GM23338 (cell line): ENCODE measurements at regions not wholly inside any gene's neighbourhood (a gene's known extent, or its start where the extent isn't known, plus 50 kb on each side); places are given as distances from the start of the nearest gene placed in this dataset.
"Not testable (repeated sequence)": the region's sequence is repeated elsewhere in the genome, so short reads cannot be mapped to it uniquely, and the experiment has no call there.

Experiments used
- ATAC-seq: fragments of 200-7000 bp; cut with Tn5 transposase; 3 replicates; pipeline ENCODE4 v1.9.1; 2020
- DNase-seq: peaks from one replicate; pipeline ENCODE4 v3.0.0-alpha.2; 2015; ENCODE audit warnings: low spot score
- H2AFZ ChIP-seq: fragments of 200-600 bp; sonication (generic); 2 replicates; pipeline ENCODE4 v1.8.0; 2016; ENCODE audit warnings: antibody characterized with exemption, mild to moderate bottlenecking, moderate library complexity
- H3F3A ChIP-seq: fragments of 200-600 bp; sonication (generic); replicated peaks from 2 replicates; pipeline ENCODE4 v1.8.0; 2017; ENCODE audit warnings: antibody characterized with exemption, mixed run types, low read depth
- H3K27ac ChIP-seq: fragments of 200-600 bp; sonication (generic); 2 replicates; pipeline ENCODE4 v1.6.1; 2016; ENCODE audit warnings: low read depth
- H3K27me3 ChIP-seq: fragments of 200-600 bp; sonication (generic); 2 replicates; pipeline ENCODE4 v1.8.0; 2016; ENCODE audit warnings: mild to moderate bottlenecking, mixed run types, moderate library complexity; ENCODE audit not compliant: insufficient read depth
- H3K36me3 ChIP-seq: fragments of 200-600 bp; sonication (generic); 2 replicates; pipeline ENCODE4 v1.8.0; 2016; ENCODE audit warnings: mild to moderate bottlenecking; ENCODE audit not compliant: insufficient read depth
- H3K4me1 ChIP-seq: fragments of 200-600 bp; sonication (generic); 2 replicates; pipeline ENCODE4 v1.8.0; 2016; ENCODE audit warnings: mild to moderate bottlenecking, moderate library complexity; ENCODE audit not compliant: insufficient read depth
- H3K4me2 ChIP-seq: fragments of 200-600 bp; sonication (generic); 2 replicates; pipeline ENCODE4 v1.7.1; 2017; ENCODE audit warnings: mixed run types
- H3K4me3 ChIP-seq: fragments of 200-600 bp; sonication (generic); 2 replicates; pipeline ENCODE4 v1.6.1; 2016; ENCODE audit warnings: mixed run types
- H3K79me2 ChIP-seq: fragments of 200-600 bp; sonication (generic); replicated peaks from 2 replicates; pipeline ENCODE4 v1.8.0; 2017; ENCODE audit warnings: mild to moderate bottlenecking; ENCODE audit not compliant: insufficient read depth
- H3K9me2 ChIP-seq: fragments of 200-600 bp; sonication (generic); 2 replicates; pipeline ENCODE4 v1.8.0; 2017; ENCODE audit not compliant: insufficient read depth
- H4K20me1 ChIP-seq: fragments of 200-600 bp; sonication (generic); replicated peaks from 2 replicates; pipeline ENCODE4 v1.8.0; 2017; ENCODE audit warnings: mild to moderate bottlenecking; ENCODE audit not compliant: insufficient read depth
- H3K27ac Mint-ChIP-seq: 2 replicates; pipeline ENCODE4 v1.8.0; 2020; ENCODE audit warnings: inconsistent platforms, mild to moderate bottlenecking, moderate library complexity, mixed read lengths
- H3K27me3 Mint-ChIP-seq: 3 replicates; pipeline ENCODE4 v1.8.0; 2022; ENCODE audit warnings: low read depth, mild to moderate bottlenecking, moderate library complexity, mixed read lengths, inconsistent platforms; ENCODE audit not compliant: insufficient read depth, poor library complexity
- H3K36me3 Mint-ChIP-seq: 3 replicates; pipeline ENCODE4 v1.8.0; 2021; ENCODE audit warnings: low read depth, mild to moderate bottlenecking, inconsistent platforms, moderate library complexity, mixed read lengths
- H3K4me1 Mint-ChIP-seq: 3 replicates; pipeline ENCODE4 v1.8.0; 2020; ENCODE audit warnings: mild to moderate bottlenecking, inconsistent platforms, mixed read lengths
- H3K4me3 Mint-ChIP-seq: 3 replicates; pipeline ENCODE4 v1.8.0; 2021; ENCODE audit warnings: moderate library complexity, mild to moderate bottlenecking, inconsistent platforms, mixed read lengths
- H3K9me3 Mint-ChIP-seq: 3 replicates; pipeline ENCODE4 v1.8.0; 2020; ENCODE audit warnings: moderate library complexity, mild to moderate bottlenecking, inconsistent platforms, mixed read lengths
- JUNB ChIP-seq: IDR thresholded peaks from one replicate; pipeline ENCODE4 v1.6.1; 2016; ENCODE audit warnings: antibody characterized with exemption; ENCODE audit not compliant: unreplicated experiment
- ZNF114 ChIP-seq: fragments of 250-450 bp; sonication (Bioruptor Pico); IDR thresholded peaks from 2 replicates; pipeline ENCODE4 v1.5.0; 2020; ENCODE audit warnings: mild to moderate bottlenecking, moderate library complexity
- TF ChIP-seq, protein P1 (sequence below): fragments of 250-450 bp; sonication (Bioruptor Pico); IDR thresholded peaks from 2 replicates; pipeline ENCODE4 v1.5.0; 2020; ENCODE audit warnings: mild to moderate bottlenecking, moderate library complexity
- TF ChIP-seq, protein P2 (sequence below), 2 experiments: fragments of 200-600 bp in 1 of 2; sonication (generic) in 1 of 2; conservative IDR thresholded peaks; 2 replicates each; pipeline versions ENCODE4 v1.5.1 to v1.6.1; 2016 to 2017; ENCODE audit warnings: antibody characterized with exemption in 2 of 2, low read depth in 2 of 2, mild to moderate bottlenecking in 2 of 2, moderate library complexity in 1 of 2
- TF ChIP-seq, protein P3 (sequence below): IDR thresholded peaks from 2 replicates; pipeline ENCODE4 v1.6.1; 2016; ENCODE audit warnings: antibody characterized with exemption

DNA sequence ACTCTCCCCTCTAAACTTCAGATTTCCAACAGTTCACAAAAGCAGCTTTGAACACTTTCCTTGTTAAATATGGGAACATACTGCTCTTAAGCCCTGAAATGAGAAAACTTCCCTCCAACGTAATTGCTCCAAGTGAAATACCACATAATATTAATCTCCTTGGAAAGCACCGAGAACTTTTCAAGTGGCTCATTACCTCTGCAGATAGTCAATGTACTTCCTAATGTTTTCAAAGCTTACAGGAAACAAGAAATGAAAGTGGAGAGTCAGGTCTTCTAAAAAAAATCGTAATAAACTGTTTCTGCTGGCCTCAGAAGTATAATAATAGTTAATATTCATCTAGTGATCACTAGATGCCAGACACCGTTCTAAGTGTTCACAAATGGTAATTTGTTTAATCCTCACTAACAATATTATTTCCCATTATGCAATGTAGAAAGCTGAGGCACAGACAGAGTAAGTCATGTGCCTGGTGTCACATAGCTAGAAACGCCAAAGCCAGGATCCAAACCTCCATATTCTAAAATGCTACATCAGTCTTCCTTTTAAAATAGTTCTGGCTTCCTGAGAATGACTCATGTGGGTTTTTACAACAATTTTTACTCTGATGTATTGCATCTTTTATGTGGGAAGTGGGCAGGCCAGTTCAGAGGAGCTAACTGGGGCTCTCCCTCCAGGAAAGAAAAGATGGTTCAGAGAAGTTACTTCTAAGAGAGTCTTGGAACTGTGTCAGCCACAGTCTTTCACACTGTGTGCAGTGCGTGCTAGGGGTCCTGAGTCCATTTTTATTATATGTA is 177.2 kb downstream of the PLPPR4 start (continued):
- TF ChIP-seq, protein P1, sequence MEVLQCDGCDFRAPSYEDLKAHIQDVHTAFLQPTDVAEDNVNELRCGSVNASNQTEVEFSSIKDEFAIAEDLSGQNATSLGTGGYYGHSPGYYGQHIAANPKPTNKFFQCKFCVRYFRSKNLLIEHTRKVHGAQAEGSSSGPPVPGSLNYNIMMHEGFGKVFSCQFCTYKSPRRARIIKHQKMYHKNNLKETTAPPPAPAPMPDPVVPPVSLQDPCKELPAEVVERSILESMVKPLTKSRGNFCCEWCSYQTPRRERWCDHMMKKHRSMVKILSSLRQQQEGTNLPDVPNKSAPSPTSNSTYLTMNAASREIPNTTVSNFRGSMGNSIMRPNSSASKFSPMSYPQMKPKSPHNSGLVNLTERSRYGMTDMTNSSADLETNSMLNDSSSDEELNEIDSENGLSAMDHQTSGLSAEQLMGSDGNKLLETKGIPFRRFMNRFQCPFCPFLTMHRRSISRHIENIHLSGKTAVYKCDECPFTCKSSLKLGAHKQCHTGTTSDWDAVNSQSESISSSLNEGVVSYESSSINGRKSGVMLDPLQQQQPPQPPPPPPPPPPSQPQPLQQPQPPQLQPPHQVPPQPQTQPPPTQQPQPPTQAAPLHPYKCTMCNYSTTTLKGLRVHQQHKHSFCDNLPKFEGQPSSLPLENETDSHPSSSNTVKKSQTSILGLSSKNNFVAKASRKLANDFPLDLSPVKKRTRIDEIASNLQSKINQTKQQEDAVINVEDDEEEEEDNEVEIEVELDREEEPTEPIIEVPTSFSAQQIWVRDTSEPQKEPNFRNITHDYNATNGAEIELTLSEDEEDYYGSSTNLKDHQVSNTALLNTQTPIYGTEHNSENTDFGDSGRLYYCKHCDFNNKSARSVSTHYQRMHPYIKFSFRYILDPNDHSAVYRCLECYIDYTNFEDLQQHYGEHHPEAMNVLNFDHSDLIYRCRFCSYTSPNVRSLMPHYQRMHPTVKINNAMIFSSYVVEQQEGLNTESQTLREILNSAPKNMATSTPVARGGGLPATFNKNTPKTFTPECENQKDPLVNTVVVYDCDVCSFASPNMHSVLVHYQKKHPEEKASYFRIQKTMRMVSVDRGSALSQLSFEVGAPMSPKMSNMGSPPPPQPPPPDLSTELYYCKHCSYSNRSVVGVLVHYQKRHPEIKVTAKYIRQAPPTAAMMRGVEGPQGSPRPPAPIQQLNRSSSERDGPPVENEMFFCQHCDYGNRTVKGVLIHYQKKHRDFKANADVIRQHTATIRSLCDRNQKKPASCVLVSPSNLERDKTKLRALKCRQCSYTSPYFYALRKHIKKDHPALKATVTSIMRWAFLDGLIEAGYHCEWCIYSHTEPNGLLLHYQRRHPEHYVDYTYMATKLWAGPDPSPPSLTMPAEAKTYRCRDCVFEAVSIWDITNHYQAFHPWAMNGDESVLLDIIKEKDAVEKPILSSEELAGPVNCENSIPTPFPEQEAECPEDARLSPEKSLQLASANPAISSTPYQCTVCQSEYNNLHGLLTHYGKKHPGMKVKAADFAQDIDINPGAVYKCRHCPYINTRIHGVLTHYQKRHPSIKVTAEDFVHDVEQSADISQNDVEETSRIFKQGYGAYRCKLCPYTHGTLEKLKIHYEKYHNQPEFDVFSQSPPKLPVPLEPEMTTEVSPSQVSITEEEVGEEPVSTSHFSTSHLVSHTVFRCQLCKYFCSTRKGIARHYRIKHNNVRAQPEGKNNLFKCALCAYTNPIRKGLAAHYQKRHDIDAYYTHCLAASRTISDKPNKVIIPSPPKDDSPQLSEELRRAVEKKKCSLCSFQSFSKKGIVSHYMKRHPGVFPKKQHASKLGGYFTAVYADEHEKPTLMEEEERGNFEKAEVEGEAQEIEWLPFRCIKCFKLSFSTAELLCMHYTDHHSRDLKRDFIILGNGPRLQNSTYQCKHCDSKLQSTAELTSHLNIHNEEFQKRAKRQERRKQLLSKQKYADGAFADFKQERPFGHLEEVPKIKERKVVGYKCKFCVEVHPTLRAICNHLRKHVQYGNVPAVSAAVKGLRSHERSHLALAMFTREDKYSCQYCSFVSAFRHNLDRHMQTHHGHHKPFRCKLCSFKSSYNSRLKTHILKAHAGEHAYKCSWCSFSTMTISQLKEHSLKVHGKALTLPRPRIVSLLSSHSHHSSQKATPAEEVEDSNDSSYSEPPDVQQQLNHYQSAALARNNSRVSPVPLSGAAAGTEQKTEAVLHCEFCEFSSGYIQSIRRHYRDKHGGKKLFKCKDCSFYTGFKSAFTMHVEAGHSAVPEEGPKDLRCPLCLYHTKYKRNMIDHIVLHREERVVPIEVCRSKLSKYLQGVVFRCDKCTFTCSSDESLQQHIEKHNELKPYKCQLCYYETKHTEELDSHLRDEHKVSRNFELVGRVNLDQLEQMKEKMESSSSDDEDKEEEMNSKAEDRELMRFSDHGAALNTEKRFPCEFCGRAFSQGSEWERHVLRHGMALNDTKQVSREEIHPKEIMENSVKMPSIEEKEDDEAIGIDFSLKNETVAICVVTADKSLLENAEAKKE (CRISPR knock-in tag), result no peak
- TF ChIP-seq, protein P2, sequence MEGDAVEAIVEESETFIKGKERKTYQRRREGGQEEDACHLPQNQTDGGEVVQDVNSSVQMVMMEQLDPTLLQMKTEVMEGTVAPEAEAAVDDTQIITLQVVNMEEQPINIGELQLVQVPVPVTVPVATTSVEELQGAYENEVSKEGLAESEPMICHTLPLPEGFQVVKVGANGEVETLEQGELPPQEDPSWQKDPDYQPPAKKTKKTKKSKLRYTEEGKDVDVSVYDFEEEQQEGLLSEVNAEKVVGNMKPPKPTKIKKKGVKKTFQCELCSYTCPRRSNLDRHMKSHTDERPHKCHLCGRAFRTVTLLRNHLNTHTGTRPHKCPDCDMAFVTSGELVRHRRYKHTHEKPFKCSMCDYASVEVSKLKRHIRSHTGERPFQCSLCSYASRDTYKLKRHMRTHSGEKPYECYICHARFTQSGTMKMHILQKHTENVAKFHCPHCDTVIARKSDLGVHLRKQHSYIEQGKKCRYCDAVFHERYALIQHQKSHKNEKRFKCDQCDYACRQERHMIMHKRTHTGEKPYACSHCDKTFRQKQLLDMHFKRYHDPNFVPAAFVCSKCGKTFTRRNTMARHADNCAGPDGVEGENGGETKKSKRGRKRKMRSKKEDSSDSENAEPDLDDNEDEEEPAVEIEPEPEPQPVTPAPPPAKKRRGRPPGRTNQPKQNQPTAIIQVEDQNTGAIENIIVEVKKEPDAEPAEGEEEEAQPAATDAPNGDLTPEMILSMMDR (conservative IDR thresholded peaks at IDR 0.05; ENCODE audit: low read depth in 2 of 2), result no peak
- TF ChIP-seq ZNF114 (CRISPR knock-in tag) (no peak), JUNB (no peak)
- TF ChIP-seq, protein P3, sequence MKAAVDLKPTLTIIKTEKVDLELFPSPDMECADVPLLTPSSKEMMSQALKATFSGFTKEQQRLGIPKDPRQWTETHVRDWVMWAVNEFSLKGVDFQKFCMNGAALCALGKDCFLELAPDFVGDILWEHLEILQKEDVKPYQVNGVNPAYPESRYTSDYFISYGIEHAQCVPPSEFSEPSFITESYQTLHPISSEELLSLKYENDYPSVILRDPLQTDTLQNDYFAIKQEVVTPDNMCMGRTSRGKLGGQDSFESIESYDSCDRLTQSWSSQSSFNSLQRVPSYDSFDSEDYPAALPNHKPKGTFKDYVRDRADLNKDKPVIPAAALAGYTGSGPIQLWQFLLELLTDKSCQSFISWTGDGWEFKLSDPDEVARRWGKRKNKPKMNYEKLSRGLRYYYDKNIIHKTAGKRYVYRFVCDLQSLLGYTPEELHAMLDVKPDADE, result no peak

DNA sequence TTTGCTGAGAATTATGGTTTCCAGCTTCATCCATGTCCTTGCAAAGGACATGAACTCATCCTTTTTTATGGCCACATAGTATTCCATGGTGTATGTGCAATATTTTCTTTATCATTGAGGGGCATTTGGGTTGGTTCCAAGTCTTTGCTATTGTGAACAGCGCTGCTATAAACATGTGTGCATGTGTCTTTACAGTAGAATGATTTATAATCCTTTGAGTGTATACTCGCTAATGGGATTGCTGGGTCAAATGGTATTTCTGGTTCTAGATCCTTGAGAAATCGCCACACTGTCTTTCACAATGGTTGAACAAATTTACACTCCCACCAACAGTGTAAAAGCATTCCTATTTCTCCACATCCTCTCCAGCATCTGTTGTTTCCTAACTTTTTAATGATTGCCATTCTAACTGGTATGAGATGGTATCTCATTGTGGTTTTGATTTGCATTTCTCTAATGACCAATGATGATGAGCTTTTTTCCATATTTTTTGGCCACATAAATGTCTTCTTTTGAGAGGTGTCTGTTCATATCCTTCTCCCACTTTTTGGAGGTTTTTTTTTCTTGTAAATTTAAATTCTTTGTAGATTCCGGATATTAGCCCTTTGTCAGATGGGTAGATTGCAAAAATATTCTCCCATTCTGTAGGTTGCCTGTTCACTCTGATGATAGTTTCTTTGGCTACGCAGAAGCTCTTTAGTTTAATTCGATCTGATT is 180.1 kb downstream of the PLPPR4 start:
- H3K9me3 Mint-ChIP-seq, DNase-seq, H3K4me2 ChIP-seq, H3K4me3 Mint-ChIP-seq, H3F3A ChIP-seq, H3K4me3 ChIP-seq, H3K27ac ChIP-seq, H3K36me3 ChIP-seq, H3K36me3 Mint-ChIP-seq, H3K27me3 ChIP-seq, H3K4me1 Mint-ChIP-seq, H4K20me1 ChIP-seq, H3K27ac Mint-ChIP-seq, H3K79me2 ChIP-seq, H3K27me3 Mint-ChIP-seq, H3K9me2 ChIP-seq, H3K4me1 ChIP-seq, H2AFZ ChIP-seq, ATAC-seq: not testable (repeated sequence)
